OCI-M2 (cell line): ENCODE measurements at regions not wholly inside any gene's neighbourhood (a gene's known extent, or its start where the extent isn't known, plus 50 kb on each side); places are given as distances from the start of the nearest gene placed in this dataset.

Experiments
- DNase-seq: peaks from one replicate; lab custom pipeline; 2025; ENCODE audit not compliant: unreplicated experiment; lab: John Stamatoyannopoulos, UW

DNA sequence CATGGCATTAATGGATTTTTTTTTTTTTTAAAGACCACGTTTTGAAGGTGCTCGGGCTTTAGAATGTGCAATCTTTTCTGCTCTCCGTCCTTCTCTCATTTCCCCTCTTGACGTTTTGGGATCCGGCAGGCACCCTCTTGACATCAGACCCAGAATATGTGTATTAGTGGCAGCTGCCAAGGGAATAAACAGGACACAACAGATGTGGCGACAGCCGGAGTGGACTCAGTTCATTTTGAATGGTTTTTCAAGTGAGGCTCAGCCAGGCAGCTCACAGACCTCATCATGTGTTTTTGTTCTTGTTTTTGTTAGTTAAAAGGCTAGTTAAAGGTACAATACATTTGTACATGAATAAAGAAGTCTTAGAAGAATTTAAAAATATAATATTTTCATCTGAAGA lies 365.0 kb upstream of the SEMA6A start:
- no peak for DNase-seq

DNA sequence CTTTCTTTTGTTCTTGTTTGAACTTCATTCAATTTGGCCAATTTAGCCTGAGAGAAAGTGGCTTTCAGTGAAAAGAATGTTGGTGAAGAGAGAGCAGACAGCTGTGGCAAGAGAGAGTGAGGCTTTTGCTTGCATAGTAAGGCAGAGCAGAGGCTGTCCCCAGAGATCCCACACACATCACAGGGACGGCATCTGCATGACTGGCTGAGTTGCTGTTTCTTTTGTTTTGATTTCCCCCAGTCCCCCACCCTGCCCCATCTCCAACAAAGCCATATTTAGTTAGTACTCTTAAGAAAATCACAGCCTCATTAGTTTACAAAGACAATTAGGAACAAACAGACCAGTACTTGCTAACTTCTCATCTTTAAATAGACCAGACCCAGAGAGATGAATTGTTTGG lies 363.9 kb upstream of the SEMA6A start:
- no peak for DNase-seq

DNA sequence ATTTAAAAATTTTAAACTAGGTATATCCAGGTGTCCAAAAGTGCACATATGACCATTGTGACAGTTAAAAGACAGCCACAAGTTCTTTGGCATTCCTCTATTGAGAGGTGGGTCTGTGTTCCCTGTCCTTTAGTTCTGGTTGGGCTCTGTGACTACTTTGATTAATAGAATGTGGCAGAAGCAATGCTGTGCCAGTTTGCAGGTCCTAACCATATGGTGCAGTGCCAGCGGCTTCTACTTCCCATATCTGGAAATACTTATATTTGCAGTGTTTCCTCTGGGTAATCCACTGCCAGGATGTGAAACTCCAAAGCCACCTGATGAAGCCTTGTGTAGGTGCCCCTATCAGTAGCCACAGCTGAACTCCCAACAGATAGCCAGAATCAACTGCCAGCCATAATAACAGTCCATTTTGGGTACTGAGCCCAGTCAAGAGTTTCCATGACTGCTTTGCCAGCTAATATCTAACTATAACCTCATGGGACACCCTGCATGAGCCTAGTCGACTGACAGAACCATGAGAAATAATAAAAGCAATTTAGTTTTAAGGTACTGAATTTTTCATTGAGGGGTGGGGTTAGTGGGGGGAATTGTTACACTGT lies 361.0 kb upstream of the SEMA6A start:
- no peak for DNase-seq

GRCh38 chr5:116930616-116931015 lies 356.0 kb upstream of the SEMA6A start:
- DNase-seq, result no peak

DNA sequence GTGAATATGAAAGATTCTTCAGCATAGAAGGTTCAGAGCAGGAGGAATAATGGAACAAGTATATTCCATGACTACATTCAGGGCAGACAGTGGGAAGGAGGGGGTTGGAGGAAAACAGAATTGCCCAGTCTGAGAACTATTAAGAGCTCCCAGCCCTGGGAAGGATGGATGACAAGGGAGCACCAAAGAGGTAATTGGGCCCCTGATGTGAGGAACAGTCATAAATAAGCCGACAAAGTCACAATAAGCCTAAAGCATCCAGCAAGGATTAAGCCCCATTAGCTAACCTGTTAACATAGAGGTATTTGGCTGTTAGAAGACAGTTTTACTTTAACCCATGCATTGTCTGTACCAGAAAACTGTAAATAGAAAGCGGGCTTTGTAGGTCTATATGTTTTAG lies 348.7 kb upstream of the SEMA6A start:
- no peak for DNase-seq

- no peak for DNase-seq
Observed at GRCh38 chr5:116922532-116922931, 347.9 kb upstream of the SEMA6A start.

- no peak for DNase-seq
Observed at GRCh38 chr5:116914869-116915504, 340.4 kb upstream of the SEMA6A start.

DNA sequence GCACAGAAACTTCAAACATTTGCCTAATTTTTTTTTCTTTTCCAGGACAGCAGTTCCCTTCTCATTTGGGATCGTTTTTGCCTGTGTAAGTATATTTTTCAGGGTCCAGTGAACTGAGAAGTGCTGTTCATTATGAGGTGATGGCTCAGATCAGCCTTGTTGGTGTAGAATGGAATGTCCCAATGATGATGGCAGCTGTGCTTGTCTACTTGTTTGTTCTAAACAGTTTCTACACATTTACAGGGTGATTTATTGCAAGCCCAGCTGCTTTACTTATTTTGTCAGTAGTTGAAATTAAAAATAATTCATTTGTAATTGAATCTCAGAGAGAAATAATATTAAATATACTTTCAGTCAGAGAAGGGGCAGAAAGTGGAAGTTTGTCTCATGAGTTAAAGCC lies 337.6 kb upstream of the SEMA6A start:
- DNase-seq, result no peak

GRCh38 chr5:116911074-116911473 lies 336.5 kb upstream of the SEMA6A start:
- no peak for DNase-seq

- no peak for DNase-seq
Observed at GRCh38 chr5:116908537-116908936, 333.9 kb upstream of the SEMA6A start.

- no peak for DNase-seq
Observed at GRCh38 chr5:116905885-116906284, 331.3 kb upstream of the SEMA6A start.

- no peak for DNase-seq
Observed at GRCh38 chr5:116900793-116901192, 326.2 kb upstream of the SEMA6A start.

DNA sequence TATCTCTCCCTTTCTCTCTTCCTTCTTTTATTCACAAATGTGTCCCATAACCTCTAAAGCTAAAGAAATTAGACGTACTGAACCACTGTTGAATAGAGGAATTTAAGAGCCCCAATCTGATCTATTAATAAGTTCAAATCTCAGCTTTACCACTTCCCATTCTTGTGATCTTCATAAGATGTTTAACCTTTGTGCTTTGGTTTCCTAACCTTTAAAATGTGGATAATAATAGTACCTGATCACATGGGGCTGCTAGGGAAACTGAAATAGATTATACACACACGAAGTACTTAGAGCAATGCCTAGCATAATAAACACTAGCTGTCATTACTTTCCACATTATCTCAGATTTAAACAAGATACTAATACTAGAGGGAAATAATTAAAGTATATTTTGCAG lies 324.3 kb upstream of the SEMA6A start:
- DNase-seq, result no peak

GRCh38 chr5:116897291-116897690 lies 322.7 kb upstream of the SEMA6A start:
- no peak for DNase-seq

- no peak for DNase-seq
Observed at GRCh38 chr5:116896001-116896400, 321.4 kb upstream of the SEMA6A start.

DNA sequence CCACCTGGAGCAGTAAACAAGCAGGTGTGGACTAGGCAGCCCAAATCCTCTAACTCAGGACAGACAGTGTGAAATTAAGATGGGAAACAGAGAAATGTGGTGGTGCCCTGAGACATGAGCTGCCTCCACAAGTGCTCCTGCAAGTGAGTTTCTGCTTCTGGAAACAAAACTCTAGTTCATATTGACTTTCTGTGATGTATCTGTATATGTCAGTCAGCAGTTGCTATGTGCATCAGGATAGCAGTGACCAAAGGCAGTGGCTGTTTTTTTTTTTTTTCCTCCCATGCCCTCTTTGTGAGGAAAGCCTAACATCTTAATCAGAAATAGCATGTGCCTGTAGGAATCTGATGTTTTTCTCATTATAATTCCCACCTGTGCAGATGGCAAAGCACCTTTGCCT lies 318.4 kb upstream of the SEMA6A start:
- no peak for DNase-seq

DNA sequence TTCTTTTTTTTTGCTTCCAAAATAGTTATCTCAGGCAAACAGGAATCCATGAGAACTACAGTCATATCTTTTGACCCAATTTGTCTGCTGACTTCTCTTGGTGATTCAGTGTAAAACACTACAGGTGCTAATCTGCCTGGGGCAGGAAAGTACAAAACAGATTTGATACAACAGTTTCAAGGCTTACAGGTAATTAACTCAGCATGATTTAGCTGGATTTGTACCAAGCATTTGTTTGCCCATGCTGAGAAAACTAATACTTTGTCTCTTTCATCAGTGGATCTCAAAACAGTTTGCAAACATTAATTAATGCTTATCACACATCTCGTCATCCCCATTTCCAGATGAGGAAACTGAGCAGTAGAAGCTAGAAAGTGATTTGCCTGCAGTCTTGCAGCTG lies 312.5 kb upstream of the SEMA6A start:
- DNase-seq, result no peak

- DNase-seq, result no peak
Observed at GRCh38 chr5:116885825-116886224, 311.2 kb upstream of the SEMA6A start.

GRCh38 chr5:116883875-116884274 lies 309.3 kb upstream of the SEMA6A start:
- no peak for DNase-seq

DNA sequence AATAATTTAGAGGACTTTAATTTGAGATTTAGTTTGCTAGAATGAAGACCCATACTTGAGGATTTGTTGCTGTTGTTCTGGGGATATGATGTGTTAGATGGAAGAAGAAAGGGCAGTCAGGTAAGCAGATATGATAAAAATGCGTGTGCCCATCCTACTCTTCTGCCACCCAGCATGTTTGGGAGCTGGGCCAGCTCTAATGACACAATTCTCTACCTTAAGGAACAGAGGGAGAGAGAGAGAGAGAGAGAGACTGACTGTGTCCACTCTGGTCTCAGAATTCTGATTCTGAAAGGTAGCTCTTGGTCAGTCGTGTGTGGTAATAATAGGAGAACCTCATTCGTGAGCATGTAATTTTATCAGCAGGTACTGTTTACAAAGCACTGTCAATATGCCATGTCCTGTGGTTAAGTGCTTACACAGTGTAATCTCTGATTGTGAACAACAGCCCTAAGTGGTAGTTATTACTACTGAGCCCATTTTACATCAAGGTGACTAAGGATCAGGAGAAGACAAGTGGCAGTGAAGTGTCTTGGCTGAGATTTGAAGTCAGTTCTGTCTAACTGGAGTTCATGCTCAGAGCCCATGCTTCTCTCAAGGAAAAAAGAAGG lies 307.4 kb upstream of the SEMA6A start:
- DNase-seq, result no peak

- DNase-seq, result no peak
Observed at GRCh38 chr5:116880601-116881000, 306.0 kb upstream of the SEMA6A start.

GRCh38 chr5:116880150-116880549 lies 305.5 kb upstream of the SEMA6A start:
- no peak for DNase-seq
